SK-N-SH (cell line): ENCODE measurements at regions not wholly inside any gene's neighbourhood (a gene's known extent, or its start where the extent isn't known, plus 50 kb on each side); places are given as distances from the start of the nearest gene placed in this dataset.
A peak's percentile ranks its signal among the peaks of the same experiment; 100 is the strongest.

Experiments used
- CTCF ChIA-PET: fragments of 300-600, 350-600 bp; formaldehyde crosslinking; extraction: SDS; loops from one replicate; lab custom pipeline; 2021; lab: Yijun Ruan, JAX
- POLR2A ChIA-PET: fragments of 350-600 bp; sonication (Branson Sonifier 250); formaldehyde crosslinking; extraction: SDS; loops from one replicate; lab custom pipeline; 2020; ENCODE audit warnings: antibody characterized with exemption, inconsistent platforms; lab: Yijun Ruan, JAX
- DNase-seq: peaks from one replicate; pipeline ENCODE4 v3.0.0; 2012
- H2AFZ ChIP-seq: fragments of 200-600 bp; sonication (generic); 2 replicates; pipeline ENCODE4 v1.8.1; 2016; ENCODE audit warnings: antibody characterized with exemption, mild to moderate bottlenecking, low read depth
- H3F3A ChIP-seq: fragments of 200-600 bp; sonication (generic); replicated peaks from 2 replicates; pipeline ENCODE3; 2016; ENCODE audit warnings: antibody characterized with exemption, mild to moderate bottlenecking; ENCODE audit not compliant: insufficient read depth
- H3K27ac ChIP-seq, 2 experiments: fragments of 200-500 bp in 1 of 2; fragments of 200-600 bp in 1 of 2; sonication (Bioruptor generic) in 1 of 2; sonication (generic), shearing (Covaris generic) in 1 of 2; 2 replicates each; pipeline versions ENCODE4 v1.5.1 to v1.6.1; 2014 to 2016; ENCODE audit warnings: low read depth in 2 of 2, inconsistent platforms in 1 of 2, low read length in 1 of 2, mild to moderate bottlenecking in 1 of 2, mixed read lengths in 1 of 2
- H3K27me3 ChIP-seq: fragments of 200-600 bp; sonication (generic), shearing (Covaris generic); 2 replicates; pipeline ENCODE4 v1.6.1; 2016; ENCODE audit warnings: mixed run types; ENCODE audit not compliant: insufficient read depth
- H3K36me3 ChIP-seq, 2 experiments: fragments of 200-500 bp in 1 of 2; fragments of 200-600 bp in 1 of 2; sonication (Bioruptor generic) in 1 of 2; sonication (generic) in 1 of 2; replicated peaks in 1 of 2; 2 replicates each; pipeline versions ENCODE3 to v1.5.1; 2014 to 2016; ENCODE audit warnings: low read length in 1 of 2, mild to moderate bottlenecking in 1 of 2; ENCODE audit not compliant: insufficient read depth in 2 of 2, control insufficient read depth in 1 of 2
- H3K4me1 ChIP-seq, 2 experiments: fragments of 200-500 bp in 1 of 2; fragments of 200-600 bp in 1 of 2; sonication (Bioruptor generic) in 1 of 2; sonication (generic), shearing (Covaris generic) in 1 of 2; 2 replicates each; pipeline versions ENCODE4 v1.5.1 to v1.6.1; 2014 to 2016; ENCODE audit warnings: low read depth in 1 of 2, low read length in 1 of 2, mixed run types in 1 of 2; ENCODE audit not compliant: insufficient read depth in 2 of 2, control insufficient read depth in 1 of 2
- H3K4me2 ChIP-seq: fragments of 200-600 bp; sonication (generic), shearing (Covaris generic); 2 replicates; pipeline ENCODE4 v1.6.1; 2017; ENCODE audit warnings: mixed run types
- H3K4me3 ChIP-seq, 2 experiments: fragments of 200-500 bp in 1 of 2; fragments of 200-600 bp in 1 of 2; sonication (Bioruptor generic) in 1 of 2; sonication (generic), shearing (Covaris generic) in 1 of 2; 2 replicates each; pipeline versions ENCODE4 v1.5.1 to v1.8.1; 2014 to 2016; ENCODE audit warnings: low read depth in 2 of 2, inconsistent platforms in 1 of 2, low read length in 1 of 2, mild to moderate bottlenecking in 1 of 2, mixed read lengths in 1 of 2, moderate library complexity in 1 of 2
- H3K79me2 ChIP-seq: fragments of 200-600 bp; sonication (generic); 2 replicates; pipeline ENCODE4 v1.8.1; 2017; ENCODE audit warnings: mild to moderate bottlenecking; ENCODE audit not compliant: insufficient read depth
- H3K9ac ChIP-seq: fragments of 200-600 bp; sonication (generic); 2 replicates; pipeline ENCODE4 v1.6.1; 2017; ENCODE audit warnings: mixed run types
- H3K9me2 ChIP-seq: fragments of 200-600 bp; sonication (generic); 2 replicates; pipeline ENCODE4 v1.6.1; 2017; ENCODE audit warnings: mixed run types
- H3K9me3 ChIP-seq: fragments of 200-600 bp; sonication (generic); 2 replicates; pipeline ENCODE4 v1.6.1; 2017; ENCODE audit warnings: mixed run types, mild to moderate bottlenecking, moderate library complexity
- H4K20me1 ChIP-seq: fragments of 200-600 bp; sonication (generic); 2 replicates; pipeline ENCODE4 v1.6.1; 2017; ENCODE audit warnings: mild to moderate bottlenecking, mixed run types; ENCODE audit not compliant: insufficient read depth
- FOXJ3 ChIP-seq: sonication (generic); formaldehyde crosslinking; IDR thresholded peaks from 2 replicates; pipeline ENCODE4 v1.5.1; 2020; ENCODE audit warnings: mild to moderate bottlenecking, missing genetic modification reagents
- MXI1 ChIP-seq: IDR thresholded peaks from 2 replicates; pipeline ENCODE4 v1.6.1; 2012; ENCODE audit warnings: mild to moderate bottlenecking, low read depth, low read length, improper control_type of control experiment
- NRF1 ChIP-seq: IDR thresholded peaks from 2 replicates; pipeline ENCODE4 v1.6.1; 2012; ENCODE audit warnings: low read depth, mild to moderate bottlenecking, low read length
- RAD21 ChIP-seq: IDR thresholded peaks from 2 replicates; pipeline ENCODE4 v1.6.1; 2012; ENCODE audit warnings: mild to moderate bottlenecking, low read length
- RXRA ChIP-seq: IDR thresholded peaks from 2 replicates; pipeline ENCODE4 v1.4.0; 2012; ENCODE audit warnings: low read depth, mild to moderate bottlenecking, borderline replicate concordance
- SIN3A ChIP-seq: IDR thresholded peaks from 2 replicates; pipeline ENCODE4 v1.6.1; 2012; ENCODE audit warnings: low read depth, mild to moderate bottlenecking, low read length, moderate library complexity, borderline replicate concordance
- YY1 ChIP-seq: IDR thresholded peaks from 2 replicates; pipeline ENCODE4 v1.4.0; 2012; ENCODE audit warnings: low read depth, mild to moderate bottlenecking
- WGBS: methylation state at CpG from one replicate; pipeline ENCODE4 v1.1.6; 2017; ENCODE audit warnings: low lambda C conversion rate; 5-methylcytosine and 5-hydroxymethylcytosine counted together
- TF ChIP-seq, protein P1 (sequence below): IDR thresholded peaks from 2 replicates; pipeline ENCODE4; 2012
- TF ChIP-seq, protein P2 (sequence below): IDR thresholded peaks from 2 replicates; pipeline ENCODE4 v1.4.0; 2012; ENCODE audit warnings: low read depth

DNA sequence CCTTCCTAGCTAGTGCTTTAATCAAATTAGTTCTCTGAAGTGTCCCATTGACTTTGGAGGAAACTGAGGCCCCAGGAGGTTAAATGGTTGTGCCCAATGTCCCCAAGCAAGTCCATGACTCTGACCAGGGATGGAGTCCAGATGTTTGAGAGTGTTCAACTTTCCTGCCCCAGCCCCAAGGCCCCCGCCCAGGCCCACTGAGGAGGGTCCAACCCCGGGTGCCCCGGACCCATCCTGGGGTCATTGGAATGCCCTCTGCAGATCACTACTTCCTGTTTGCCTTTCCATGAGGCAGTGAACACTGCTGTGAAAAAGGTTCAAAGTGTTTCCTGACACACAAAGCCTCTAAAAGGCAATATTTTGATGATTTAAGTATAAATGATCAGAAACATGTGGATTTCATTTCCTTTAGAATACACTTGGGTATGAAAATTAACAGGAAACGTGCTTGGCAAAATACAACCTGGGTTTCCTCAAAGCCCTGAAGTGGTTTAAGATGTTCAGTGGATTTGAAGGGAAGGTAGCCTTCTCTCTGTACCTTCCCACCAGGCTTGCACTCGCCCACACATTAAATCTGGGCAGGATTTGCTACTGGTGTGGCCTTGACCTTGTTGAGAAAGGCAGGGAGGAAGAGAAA is 335.7 kb downstream of the TSHZ3 start:
- Histone ChIP-seq H3F3A (no peaks in the 10 kb centered on the region), H3K4me1 (peaks cover 0 to 2% of the 10 kb centered on the region in 2 experiments; a peak in 1 of 4 replicates), H3K9me3 (no peaks in the 10 kb centered on the region), H3K9me2 (no peaks in the 10 kb centered on the region), H3K27ac (no peak overlapping the region), H3K9ac (no peak overlapping the region), H2AFZ (no peak overlapping the region), H3K27me3 (no peaks in the 10 kb centered on the region), H4K20me1 (no peaks in the 10 kb centered on the region), H3K36me3 (no peaks in the 10 kb centered on the region), H3K4me2 (no peak overlapping the region), H3K79me2 (no peaks in the 10 kb centered on the region), H3K4me3 (no peak overlapping the region)
- POLR2A ChIA-PET, result no interaction called here
- CTCF ChIA-PET, result interaction anchor here (0.7 kb wide), 1 partner anchor 181 kb away, joined by 4 read pairs; no protein-coding TSS in a partner anchor
- 11% methylated on average over 4 of the region's 5 CpGs for WGBS
- no peak for DNase-seq
- TF ChIP-seq YY1 (no peak), FOXJ3 (CRISPR knock-in tag) (no peak), SIN3A (no peak), NRF1 (no peak), MXI1 (no peak), RXRA (no peak)
- TF ChIP-seq, protein P1, sequence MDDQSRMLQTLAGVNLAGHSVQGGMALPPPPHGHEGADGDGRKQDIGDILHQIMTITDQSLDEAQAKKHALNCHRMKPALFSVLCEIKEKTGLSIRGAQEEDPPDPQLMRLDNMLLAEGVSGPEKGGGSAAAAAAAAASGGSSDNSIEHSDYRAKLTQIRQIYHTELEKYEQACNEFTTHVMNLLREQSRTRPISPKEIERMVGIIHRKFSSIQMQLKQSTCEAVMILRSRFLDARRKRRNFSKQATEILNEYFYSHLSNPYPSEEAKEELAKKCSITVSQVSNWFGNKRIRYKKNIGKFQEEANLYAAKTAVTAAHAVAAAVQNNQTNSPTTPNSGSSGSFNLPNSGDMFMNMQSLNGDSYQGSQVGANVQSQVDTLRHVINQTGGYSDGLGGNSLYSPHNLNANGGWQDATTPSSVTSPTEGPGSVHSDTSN, result no peak
- TF ChIP-seq, protein P2, sequence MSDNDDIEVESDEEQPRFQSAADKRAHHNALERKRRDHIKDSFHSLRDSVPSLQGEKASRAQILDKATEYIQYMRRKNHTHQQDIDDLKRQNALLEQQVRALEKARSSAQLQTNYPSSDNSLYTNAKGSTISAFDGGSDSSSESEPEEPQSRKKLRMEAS, result no peak

DNA sequence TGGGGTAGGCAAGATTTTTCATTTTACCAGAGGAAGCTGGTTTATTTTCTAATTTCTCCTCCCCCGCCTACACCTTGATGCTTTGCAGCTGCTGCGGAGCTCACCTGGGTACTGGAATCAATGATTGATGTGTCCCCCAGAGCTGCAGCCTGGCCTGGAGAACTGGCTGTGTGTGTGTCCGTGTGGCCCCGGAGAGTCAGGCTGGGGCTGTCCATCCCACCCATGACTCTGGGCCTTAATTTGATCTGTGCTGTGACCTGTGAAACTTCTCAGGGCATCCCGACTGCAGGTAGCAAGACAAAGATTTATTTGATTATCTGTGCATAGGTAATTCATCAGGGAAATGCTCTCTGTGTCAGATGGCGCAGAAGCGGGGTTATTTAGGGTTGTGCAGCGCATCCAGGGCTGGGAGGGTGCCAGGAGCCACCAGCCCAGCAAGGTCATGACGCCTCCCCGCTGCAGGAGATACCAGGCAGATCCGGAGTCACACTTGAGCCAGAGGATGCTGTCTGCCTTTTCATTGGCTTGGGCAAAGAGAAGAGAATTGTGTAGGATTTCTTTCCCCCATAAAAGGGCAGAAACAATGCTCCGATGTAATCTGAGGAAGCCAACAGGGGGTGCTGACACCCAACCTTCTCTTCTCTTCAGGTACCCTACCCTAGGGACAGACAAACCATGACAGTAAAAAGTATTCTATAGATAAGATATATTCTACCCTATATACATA is 346.6 kb downstream of the TSHZ3 start:
- no peaks in the 10 kb centered on the region for H3K27me3 ChIP-seq
- H3F3A ChIP-seq, result no peaks in the 10 kb centered on the region
- H2AFZ ChIP-seq, result no peak overlapping the region
- WGBS, result 42% methylated on average over 10 of the region's 12 CpGs
- no peak overlapping the region for H3K4me2 ChIP-seq
- H3K27ac ChIP-seq, result no peak overlapping the region
- no peaks in the 10 kb centered on the region for H3K9me3 ChIP-seq
- H3K9ac ChIP-seq, result no peak overlapping the region
- H3K4me3 ChIP-seq, result no peak overlapping the region
- H3K79me2 ChIP-seq, result no peaks in the 10 kb centered on the region
- POLR2A ChIA-PET, result no interaction called here
- CTCF ChIA-PET, result interaction anchor here (1.1 kb wide), 1 partner anchor 319 kb away, joined by 3 read pairs; no protein-coding TSS in a partner anchor
- no peaks in the 10 kb centered on the region for H3K36me3 ChIP-seq
- no peak for TF ChIP-seq SIN3A
- TF ChIP-seq RAD21, result peak; percentile 58
- no peaks in the 10 kb centered on the region for H4K20me1 ChIP-seq
- no peaks in the 10 kb centered on the region for H3K9me2 ChIP-seq
- DNase-seq, result peak; percentile 11
- H3K4me1 ChIP-seq, result peaks cover 0 to 7% of the 10 kb centered on the region in 2 experiments; a peak in 1 of 4 replicates
